GM20431 (cell line): ENCODE measurements at regions not wholly inside any gene's neighbourhood (a gene's known extent, or its start where the extent isn't known, plus 50 kb on each side); places are given as distances from the start of the nearest gene placed in this dataset.

Experiments
- in situ Hi-C: fragments of 300-500 bp; cut with MseI, MboI; formaldehyde crosslinking; loops from one replicate; pipeline ENCODE4 v1.15.0; 2020; ENCODE audit warnings: low sequenced_read_pairs; ENCODE audit not compliant: unreplicated experiment

- in situ Hi-C loops = no loop called here
Observed at GRCh38 chr1:38392861-38393260, 346.3 kb upstream of the POU3F1 start.

- in situ Hi-C loops = no loop called here
Observed at GRCh38 chr1:38381256-38381655, 334.7 kb upstream of the POU3F1 start.

GRCh38 chr1:38376577-38376976 lies 330.0 kb upstream of the POU3F1 start:
- in situ Hi-C loops = no loop called here

- in situ Hi-C loops = no loop called here
Observed at GRCh38 chr1:38375035-38375434, 328.4 kb upstream of the POU3F1 start.

- in situ Hi-C loops = no loop called here
Observed at GRCh38 chr1:38371505-38371844, 324.9 kb upstream of the POU3F1 start.

GRCh38 chr1:38370716-38371504 lies 324.3 kb upstream of the POU3F1 start:
- in situ Hi-C loops = no loop called here

- in situ Hi-C loops = no loop called here
Observed at GRCh38 chr1:38365242-38365641, 318.6 kb upstream of the POU3F1 start.

GRCh38 chr1:38361566-38361965 lies 315.0 kb upstream of the POU3F1 start:
- in situ Hi-C loops = no loop called here

- in situ Hi-C loops = no loop called here
Observed at GRCh38 chr1:38360807-38361206, 314.2 kb upstream of the POU3F1 start.

- in situ Hi-C loops = no loop called here
Observed at GRCh38 chr1:38353956-38354355, 307.4 kb upstream of the POU3F1 start.

- in situ Hi-C loops = no loop called here
Observed at GRCh38 chr1:38352869-38353268, 306.3 kb upstream of the POU3F1 start.

GRCh38 chr1:38347446-38348175 lies 301.0 kb upstream of the POU3F1 start:
- in situ Hi-C loops = no loop called here

GRCh38 chr1:38344716-38345115 lies 298.1 kb upstream of the POU3F1 start:
- in situ Hi-C loops = no loop called here

- in situ Hi-C loops = no loop called here
Observed at GRCh38 chr1:38341694-38342093, 295.1 kb upstream of the POU3F1 start.

- in situ Hi-C loops = no loop called here
Observed at GRCh38 chr1:38340409-38340808, 293.8 kb upstream of the POU3F1 start.

- in situ Hi-C loops = no loop called here
Observed at GRCh38 chr1:38337711-38338110, 291.1 kb upstream of the POU3F1 start.

- in situ Hi-C loops = no loop called here
Observed at GRCh38 chr1:38336961-38337360, 290.4 kb upstream of the POU3F1 start.

GRCh38 chr1:38336301-38336923 lies 289.8 kb upstream of the POU3F1 start:
- in situ Hi-C loops = no loop called here

- in situ Hi-C loops = no loop called here
Observed at GRCh38 chr1:38334930-38335592, 288.5 kb upstream of the POU3F1 start.

GRCh38 chr1:38332649-38333310 lies 286.2 kb upstream of the POU3F1 start:
- in situ Hi-C loops = no loop called here
